Cerebellar nuclear complex (tissue), 1 donor: ENCODE measurements at regions not wholly inside any gene's neighbourhood (a gene's known extent, or its start where the extent isn't known, plus 50 kb on each side); places are given as distances from the start of the nearest gene placed in this dataset.
"Not testable (repeated sequence)": the region's sequence is repeated elsewhere in the genome, so short reads cannot be mapped to it uniquely, and the experiment has no call there.

Experiments
- DNase-seq, 2 experiments: peaks; one replicate each; lab custom pipeline; 2025; lab: John Stamatoyannopoulos, UW

- DNase-seq = no peak
These were observed 115.9 kb upstream of the RUNX1 start for GRCh38 chr21:35164971-35165483.

DNA sequence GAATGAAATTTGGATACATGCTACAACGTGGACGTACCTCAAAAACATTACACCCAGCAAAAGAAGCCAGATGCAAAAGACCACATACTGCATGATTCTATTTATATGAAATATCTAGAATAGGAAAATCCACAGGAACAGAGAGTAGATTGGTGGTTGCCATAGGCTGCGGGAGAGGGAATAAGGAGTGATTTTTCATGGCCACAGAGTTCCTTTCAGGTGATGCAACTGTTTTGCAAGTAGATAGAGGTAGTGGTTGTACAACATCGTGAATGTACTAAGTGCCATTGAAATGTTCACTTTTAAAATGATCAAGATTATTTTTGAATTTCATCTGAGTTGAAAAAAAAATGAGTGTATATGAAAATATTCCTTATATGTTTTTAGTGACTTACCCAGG lies 115.3 kb upstream of the RUNX1 start:
- no peak for DNase-seq

- DNase-seq = no peak
These were observed 114.3 kb upstream of the RUNX1 start for GRCh38 chr21:35163411-35163810.

DNA sequence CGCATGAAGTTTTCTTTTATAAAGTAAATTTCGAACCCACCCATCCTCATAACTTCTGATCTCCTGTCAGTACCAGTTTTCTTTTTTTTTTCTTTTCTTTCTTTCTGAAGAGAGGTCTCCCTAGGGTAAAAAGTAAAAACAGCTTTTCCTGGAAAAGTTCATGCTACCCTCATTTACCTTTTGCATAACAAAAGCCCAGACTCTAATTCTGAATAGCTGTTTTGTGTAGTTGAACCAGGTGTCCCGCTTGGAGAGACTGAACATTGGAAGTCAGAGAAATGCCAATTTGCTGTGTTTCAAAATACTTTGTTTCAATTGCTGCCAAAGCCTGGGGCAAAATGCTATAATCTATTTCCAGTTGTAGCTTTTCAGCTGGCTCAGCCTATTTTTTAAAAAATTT lies 113.7 kb upstream of the RUNX1 start:
- no peak for DNase-seq

GRCh38 chr21:35159881-35160280 lies 110.8 kb upstream of the RUNX1 start:
- no peak for DNase-seq

DNA sequence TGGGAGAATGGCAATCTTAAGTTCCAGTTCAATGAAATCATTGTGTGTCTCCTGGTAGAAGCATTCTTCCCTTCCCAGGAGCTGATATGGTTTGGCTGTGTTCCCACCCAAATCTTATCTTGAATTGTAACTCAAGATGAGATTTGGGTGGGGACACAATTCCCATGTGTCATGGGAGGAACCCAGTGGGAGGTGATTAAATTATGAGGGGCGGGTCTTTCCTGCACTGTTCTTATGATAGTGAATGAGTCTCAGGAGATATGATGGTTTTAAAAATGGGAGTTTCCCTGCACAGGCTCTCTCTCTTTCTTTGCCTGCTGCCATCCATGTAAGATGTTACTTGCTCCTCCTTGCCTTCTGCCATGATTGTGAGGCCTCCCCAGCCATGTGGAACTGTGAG lies 108.3 kb upstream of the RUNX1 start:
- DNase-seq = not testable (repeated sequence)

DNA sequence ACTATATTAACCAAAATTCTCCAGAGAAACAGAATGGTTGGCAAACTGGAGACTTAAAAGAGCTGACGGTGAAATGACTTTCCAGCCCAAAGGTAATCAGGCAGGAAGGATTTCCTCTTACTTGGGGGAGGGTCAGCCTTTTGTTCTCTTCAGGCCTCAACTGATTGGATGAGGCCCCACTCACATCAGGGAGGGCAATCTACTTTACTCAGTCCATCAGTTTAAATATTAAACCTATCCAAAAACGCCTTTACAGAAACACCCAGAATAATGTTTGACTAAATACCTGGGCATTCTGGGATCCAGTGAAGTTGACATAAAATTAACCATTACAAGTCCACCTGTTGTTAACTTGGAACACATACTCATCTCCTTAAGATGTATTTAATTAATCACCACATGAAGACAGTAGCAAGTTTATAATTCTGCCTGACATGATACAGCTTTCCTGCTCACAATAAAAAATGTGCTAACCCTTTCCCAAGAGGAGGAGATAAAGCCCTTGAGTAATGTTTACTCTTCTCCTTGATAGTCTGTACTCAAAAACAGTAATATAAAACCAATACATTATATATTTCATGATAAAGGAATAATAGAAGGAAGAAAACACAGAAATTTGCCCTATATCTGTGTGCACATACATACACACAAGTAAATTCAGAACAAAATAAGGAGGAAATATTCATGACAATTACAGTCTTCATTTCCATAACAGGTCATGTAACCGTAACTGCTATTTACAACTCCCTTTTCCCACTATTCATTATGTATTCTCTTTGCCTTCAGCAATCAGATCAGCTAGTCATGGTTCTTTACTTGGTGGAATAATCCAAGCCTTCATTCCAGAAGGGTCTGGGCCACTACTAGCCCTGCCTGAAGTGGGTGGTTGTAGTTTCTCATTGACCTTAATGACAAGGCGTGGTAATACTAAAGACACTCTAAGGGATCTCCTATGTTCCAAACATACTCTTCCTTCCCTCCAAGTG lies 107.5 kb upstream of the RUNX1 start:
- DNase-seq = no peak

- DNase-seq = no peak
These were observed 105.7 kb upstream of the RUNX1 start for GRCh38 chr21:35154788-35155187.

DNA sequence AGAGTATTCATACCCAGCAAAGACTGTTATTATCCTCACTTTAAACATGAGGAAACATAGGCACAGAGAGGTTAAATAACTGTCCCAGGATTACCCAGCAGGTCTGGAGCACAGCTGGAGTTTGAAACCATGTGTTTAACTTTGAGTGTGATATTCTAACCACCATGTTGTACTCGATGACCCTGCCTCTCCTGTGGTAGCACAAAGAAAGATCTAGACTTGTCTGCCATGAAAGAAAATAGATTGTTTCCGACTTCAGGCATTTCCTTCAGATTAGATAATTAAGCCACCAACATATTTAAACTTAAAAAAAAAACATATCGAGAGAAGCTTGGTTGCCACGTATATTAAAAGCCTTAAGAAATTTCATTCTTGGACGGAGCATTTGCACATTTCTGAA lies 104.6 kb upstream of the RUNX1 start:
- DNase-seq = no peak

GRCh38 chr21:35150562-35151226 lies 101.6 kb upstream of the RUNX1 start:
- DNase-seq = no peak

- DNase-seq = no peak
These were observed 100.6 kb upstream of the RUNX1 start for GRCh38 chr21:35149698-35150097.

- no peak for DNase-seq
These were observed 98.3 kb upstream of the RUNX1 start for GRCh38 chr21:35147439-35147838.

DNA sequence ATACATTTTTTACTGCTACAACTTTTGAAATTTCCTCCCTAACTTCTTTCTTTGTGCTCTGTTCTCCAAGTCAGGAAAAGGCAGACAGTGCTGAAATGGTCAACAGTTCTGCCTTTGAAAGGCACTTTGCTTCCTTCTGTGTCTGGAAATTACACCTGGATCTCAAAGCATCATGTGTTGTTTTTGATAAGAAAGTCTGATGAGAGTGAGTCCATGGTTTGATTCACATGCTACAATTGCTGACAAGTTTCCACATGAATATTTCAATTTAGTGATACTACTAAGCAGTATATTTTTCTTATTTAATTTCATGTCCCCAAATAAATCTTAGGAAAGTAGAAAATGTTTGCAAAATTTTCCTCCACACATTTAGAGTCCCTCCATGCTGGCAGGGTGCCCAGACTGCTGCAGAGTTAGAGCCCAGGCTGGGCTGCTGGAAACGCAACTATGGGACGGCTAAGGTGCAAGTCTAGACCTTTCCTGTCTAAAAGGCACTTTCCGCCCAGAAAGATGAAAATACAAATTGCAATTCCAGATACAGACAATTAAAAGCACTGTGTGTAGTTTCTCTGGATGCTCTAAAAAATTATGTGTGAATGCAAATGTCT lies 96.6 kb upstream of the RUNX1 start:
- no peak for DNase-seq

DNA sequence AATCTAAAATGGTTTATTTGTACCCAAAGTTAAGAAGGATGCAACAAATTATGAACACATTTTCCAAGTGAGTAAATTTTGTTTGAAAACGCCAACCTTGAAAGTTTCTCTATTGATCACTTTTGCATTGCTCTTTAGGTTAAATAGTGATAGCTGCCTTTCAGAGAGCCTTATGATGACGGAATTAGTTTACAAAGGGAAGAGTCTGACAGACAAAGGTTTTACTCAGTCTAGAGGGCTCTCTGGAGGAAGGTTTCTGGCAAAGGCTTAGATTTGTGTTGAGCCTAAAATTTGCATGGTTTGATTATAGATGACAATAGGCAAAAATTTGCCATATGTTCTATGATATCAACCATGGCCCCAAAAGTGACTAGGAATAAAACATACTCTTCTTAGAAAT lies 95.9 kb upstream of the RUNX1 start:
- no peak for DNase-seq

GRCh38 chr21:35142036-35142815 lies 93.1 kb upstream of the RUNX1 start:
- DNase-seq = no peak

DNA sequence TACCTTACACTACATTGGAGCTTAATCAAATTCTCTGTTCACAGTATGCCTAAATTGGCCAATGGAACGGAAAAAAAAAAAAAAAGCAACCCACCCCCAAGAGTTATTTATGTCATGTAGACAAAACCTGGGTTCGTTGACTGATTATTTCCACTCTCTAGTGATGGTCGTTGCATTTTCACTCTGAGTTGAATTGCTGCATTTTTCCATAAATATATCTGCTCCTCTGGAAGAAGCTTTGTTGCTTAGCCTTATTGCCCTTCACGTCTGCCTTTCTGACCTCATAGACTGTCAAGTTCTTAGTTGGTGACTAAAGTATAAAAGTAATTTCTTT lies 90.2 kb upstream of the RUNX1 start:
- no peak for DNase-seq

DNA sequence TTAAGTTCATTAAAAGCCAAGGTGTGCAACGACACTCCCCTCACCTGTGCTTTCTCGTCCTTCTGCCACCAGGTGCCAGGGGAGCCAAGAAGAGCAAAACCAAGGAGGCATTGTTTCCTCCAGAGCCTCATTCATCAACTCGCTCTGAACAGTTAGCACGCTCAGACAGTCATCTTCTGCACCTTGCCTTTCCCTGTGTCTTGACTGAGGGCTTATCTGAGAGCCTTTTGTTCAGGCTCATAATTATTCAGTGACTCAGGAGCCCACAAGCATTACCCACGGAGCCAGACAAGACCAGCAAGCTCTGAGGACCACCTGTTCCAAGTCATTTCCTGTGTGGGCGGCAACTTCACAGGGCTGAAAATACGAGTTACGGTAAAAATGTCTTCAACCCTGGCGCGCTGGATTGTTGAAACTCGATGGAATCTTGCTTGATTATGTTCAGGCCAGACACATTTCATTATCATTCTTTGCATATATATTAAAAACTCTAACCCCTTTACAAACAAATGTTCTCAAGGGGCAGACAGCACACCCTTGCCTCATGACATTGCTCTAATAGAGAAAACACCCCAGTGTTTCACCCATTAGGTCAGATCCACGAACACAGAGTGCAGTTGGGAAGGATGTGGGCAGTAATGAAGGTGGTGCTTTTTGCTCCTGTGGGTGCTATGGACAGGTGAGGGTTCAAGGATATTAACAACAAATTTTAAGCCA lies 89.7 kb upstream of the RUNX1 start:
- no peak for DNase-seq

- no peak for DNase-seq
These were observed 87.6 kb upstream of the RUNX1 start for GRCh38 chr21:35136586-35137219.

DNA sequence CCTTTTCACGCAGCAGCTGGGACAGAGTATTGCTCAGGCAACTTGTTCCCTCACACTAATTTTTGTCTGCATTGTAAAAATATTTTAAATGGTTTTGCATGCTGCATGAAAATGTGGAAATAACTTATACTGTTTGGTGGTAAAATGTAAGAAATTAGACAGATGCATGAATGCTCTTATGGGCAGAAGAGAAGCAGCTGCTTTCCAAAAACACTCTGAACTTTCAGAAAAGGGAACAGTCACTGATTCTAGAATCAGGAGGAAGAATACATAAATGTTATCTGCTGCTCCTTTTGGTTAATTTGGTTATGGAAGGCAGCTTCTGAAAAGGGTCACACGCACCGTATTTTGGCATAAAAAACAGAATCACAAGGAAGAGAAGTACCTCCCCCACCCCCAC lies 87.0 kb upstream of the RUNX1 start:
- no peak for DNase-seq

DNA sequence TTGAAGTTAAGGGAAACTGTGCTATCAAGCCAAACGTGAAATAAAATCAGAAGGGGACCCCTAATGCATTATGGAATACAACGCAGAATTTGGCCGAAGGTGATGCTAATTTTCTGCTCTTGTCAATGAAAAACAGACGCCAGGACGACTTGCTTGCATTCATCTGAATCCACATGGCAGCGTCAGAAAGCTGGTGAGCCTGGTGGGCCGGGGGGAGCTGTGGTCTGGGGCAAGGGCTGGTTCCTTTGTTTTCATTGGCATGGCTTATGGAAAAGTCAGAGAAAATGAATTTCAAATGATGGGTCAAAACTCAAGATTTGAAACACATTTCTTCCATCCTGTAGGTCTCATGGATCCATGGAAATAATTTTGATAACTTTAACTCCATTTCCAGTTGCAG lies 86.4 kb upstream of the RUNX1 start:
- no peak for DNase-seq

DNA sequence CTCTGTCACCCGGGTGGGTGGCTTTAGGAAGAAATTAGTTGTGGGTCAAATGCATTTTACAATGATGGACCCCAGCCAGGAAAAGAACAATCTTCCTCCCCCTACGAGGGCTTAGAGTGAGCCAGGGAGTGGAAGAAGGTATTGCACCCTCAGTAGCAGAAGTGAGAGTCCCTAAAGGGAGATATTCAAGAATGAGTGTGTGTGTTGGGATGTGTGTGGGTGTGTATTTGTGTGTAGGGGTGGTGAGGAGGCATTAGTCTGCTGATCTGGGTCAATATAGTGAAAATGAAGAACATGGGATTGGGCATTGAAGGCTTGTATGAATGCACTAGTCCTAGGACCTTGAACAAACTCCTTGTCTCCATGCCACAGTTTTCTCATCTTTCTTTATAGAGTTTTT lies 85.2 kb upstream of the RUNX1 start:
- DNase-seq = no peak
